Choroid plexus epithelial cell (primary cell): ENCODE measurements at regions not wholly inside any gene's neighbourhood (a gene's known extent, or its start where the extent isn't known, plus 50 kb on each side); places are given as distances from the start of the nearest gene placed in this dataset.

Experiments used
- DNase-seq: peaks from one replicate; pipeline ENCODE4 v3.0.0-alpha.2; 2010; ENCODE audit warnings: low read depth
- H3K4me3 ChIP-seq: 2 replicates; pipeline ENCODE4 v1.5.1; 2011; ENCODE audit warnings: low read depth, mild to moderate bottlenecking, control low read depth, low read length, moderate library complexity
- TF ChIP-seq, protein P1 (sequence below): conservative IDR thresholded peaks from 2 replicates; pipeline ENCODE4 v1.5.1; 2011; ENCODE audit warnings: low read depth, mild to moderate bottlenecking, control low read depth, inconsistent platforms, low read length, moderate library complexity

DNA sequence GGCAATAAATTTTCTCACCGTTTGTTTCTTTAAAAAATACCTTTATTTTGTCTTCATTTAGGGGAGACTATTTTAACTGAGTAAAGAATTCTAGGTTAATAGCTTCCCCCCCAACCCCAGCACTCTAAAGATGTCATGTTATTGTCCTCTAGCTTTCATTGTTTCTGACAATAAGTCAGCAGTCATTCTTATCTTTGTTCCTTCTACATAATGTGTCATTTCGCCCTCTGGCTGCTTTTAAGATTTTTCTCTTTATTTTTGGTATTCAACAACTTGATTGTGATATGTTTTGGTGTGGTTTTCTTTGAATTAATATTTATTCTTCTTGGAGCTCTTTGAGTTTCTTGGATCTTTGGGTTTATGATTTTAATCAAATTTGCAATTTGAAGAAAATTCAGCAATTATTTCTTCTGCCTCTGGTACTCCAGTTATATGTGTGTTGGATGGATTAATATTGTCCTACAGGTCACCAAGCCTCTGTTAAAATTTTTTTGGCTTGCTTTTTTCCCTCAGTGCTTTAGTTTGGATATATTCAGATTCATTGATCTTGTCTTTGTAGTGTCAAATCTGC, 64.6 kb upstream of the ELN start:
- TF ChIP-seq, protein P1, sequence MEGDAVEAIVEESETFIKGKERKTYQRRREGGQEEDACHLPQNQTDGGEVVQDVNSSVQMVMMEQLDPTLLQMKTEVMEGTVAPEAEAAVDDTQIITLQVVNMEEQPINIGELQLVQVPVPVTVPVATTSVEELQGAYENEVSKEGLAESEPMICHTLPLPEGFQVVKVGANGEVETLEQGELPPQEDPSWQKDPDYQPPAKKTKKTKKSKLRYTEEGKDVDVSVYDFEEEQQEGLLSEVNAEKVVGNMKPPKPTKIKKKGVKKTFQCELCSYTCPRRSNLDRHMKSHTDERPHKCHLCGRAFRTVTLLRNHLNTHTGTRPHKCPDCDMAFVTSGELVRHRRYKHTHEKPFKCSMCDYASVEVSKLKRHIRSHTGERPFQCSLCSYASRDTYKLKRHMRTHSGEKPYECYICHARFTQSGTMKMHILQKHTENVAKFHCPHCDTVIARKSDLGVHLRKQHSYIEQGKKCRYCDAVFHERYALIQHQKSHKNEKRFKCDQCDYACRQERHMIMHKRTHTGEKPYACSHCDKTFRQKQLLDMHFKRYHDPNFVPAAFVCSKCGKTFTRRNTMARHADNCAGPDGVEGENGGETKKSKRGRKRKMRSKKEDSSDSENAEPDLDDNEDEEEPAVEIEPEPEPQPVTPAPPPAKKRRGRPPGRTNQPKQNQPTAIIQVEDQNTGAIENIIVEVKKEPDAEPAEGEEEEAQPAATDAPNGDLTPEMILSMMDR, result no peak

DNA sequence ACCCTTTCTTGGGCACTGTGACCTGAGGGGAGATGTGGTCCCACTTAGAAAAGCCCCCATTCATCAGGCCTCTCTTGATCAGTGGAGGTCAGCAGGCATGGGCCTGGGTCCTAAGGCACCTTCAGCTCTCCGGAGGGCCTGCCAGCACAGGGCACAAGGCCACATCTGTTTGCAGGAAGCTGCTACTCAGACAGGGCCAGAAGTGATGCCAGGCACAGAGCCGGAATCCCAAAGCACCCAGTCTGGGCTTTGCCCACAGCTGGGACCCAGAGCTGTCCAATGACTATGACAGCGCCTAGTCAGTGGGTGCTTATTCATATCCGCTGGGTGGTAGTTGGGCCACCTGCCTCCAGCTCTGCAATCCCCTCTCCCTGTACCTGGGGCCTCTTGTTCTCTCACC, 63.2 kb upstream of the ELN start:
- no peak overlapping the region for H3K4me3 ChIP-seq
- DNase-seq, result no peak
- TF ChIP-seq, protein P1, result no peak

More for the DNA sequence above, 64.6 kb upstream of the ELN start:
- no peak for DNase-seq
- no peak overlapping the region for H3K4me3 ChIP-seq

DNA sequence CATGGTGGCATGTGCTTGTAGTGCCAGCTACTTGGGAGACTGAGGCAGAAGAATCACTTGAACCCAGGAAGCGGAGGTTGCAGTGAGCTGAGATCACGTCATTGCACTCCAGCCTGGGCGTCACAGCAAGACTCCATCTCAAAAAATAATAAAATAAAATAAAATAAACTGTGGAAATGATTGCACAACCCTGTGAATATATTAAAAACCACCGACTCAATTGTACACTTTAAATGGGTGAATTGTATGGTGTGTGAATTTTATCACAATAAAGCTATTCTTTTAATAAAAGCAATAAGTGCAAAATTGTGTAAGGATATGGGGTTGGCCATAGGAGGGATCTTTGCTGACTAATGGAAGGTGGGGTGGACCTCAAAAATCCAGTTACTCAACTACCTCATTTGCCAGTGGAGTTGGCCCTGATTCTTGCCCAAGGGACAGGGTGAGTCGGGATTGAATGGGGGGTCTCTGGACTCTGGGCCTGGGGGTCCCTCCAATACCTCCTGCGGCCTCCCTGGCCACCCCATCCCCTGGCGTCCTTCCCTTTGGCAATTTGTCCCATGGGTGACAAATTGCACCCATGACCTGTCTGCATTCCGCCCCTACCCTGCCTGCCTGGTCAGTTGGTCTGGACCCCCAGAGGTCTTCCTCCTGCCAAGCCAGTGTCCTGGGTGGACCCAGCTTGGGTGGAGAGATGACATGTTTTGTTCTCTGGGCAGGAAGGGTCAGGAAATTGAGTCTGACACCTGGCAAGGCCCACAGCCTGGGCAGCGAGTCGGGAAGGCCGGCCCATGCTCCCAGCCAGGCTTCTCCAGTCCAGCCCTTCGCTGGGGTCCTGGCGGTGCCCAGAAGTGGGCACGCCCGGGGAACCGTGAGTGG, 61.7 kb upstream of the ELN start:
- H3K4me3 ChIP-seq, result no peak overlapping the region
- DNase-seq, result no peak
- TF ChIP-seq, protein P1, result no peak

DNA sequence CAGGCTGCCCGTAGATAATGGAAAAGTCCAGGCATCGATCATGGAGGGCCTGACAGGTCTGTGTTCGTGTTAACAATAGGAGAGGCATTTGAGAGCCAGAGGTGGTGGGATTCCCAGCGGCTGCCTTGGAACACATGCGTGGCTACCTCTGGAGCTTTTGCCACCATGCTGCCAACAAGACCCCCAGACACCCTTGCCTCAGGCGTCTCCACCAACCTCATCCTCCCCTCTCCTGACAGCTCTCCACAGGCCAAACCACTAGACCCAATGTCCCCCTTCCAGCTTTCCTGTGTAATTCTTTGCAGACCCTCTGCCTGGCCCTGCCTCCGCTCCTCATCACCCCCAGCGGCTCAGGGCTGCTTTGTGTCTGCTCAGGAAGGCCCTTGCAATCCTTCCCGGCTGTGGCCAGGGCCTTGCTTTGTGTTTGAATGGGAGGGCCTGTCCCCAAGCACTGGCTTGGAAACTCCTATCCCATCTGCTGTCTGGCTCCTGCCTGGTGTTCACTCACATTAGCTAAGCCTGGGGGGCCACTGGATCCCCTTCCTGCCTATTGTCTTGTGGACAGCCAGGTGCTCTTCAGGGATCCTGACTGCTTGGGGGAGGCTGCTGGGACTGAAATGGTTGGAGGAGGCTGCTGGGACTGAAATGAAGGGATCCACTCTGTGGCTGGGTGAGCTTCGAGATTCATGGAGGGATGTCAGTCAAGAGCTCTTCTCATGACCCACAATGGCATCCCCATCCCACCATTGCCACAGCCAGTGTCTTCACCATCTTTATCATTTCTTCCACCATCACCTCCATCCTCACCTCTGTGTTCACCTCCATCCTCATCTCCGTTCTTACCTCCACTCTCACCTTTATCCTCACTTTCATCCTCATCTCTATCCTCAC, 60.8 kb upstream of the ELN start:
- DNase-seq, result no peak
- H3K4me3 ChIP-seq, result no peak overlapping the region
- TF ChIP-seq, protein P1, result no peak

DNA sequence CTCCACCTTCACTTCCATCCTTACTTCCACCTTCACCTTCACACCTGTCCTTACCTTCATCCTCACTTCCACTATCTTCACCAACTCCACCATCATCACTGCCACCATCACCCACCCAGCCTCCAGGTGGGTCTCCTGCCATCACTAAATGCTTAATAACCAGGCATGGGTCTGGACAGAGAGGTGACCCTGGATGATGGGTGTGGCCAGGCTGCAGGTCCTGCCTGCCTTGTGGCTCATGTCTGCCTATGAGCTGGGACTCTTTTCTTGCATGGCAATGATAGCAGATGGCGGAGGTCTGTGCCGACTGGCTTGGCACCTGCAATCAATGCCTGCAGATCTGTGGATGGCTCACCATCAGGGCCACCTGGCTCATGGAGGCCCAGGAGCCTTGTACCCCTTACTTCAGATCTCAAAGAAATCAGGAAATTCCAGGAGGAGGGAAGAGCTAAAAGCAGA, 60.1 kb upstream of the ELN start:
- H3K4me3 ChIP-seq, result no peak overlapping the region
- DNase-seq, result no peak
- TF ChIP-seq, protein P1, result no peak

DNA sequence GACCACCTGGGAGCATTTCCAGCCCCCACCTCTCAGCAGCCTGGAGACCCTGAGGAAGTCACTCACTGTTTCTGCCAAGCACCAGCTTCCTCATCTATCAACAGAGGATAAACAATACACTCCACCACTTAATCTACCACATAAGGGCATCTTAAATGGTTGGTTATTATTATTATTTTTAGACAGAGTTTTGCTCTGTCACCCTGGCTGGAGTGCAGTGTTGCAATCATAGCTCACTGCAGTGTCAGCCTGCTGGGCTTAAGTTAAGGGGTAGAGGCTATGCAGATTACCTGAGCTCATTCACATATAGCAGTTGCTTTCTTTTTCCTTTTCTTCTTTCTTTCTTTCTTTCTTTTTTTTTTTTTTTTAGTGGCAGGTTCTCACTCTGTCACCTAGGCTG, 59.5 kb upstream of the ELN start:
- no peak overlapping the region for H3K4me3 ChIP-seq
- TF ChIP-seq, protein P1, result no peak
- DNase-seq, result peak; percentile 22
